ENCODE measurements at regions not wholly inside any gene's neighbourhood (a gene's known extent, or its start where the extent isn't known, plus 50 kb on each side); places are given as distances from the start of the nearest gene placed in this dataset.

GRCh38 chr4:14552119-14552518 lies 450.2 kb upstream of the CPEB2 start:
- H3K36me3 ChIP-seq (ENCODE audit: control insufficient read depth, insufficient read depth, low read length) = no peaks in the 10 kb centered on the region
- no peak overlapping the region for H3K4me3 ChIP-seq (ENCODE audit: low read depth, low read length)
- no peaks in the 10 kb centered on the region for H3K4me1 Mint-ChIP-seq
- no peaks in the 10 kb centered on the region for H3K4me1 ChIP-seq (ENCODE audit: control insufficient read depth, insufficient read depth, low read length, poor library complexity, severe bottlenecking)
- H3K27ac ChIP-seq (ENCODE audit: insufficient read depth, low read length, poor library complexity, severe bottlenecking) = no peak overlapping the region
- ATAC-seq (ENCODE audit: low read depth in 2 of 2) (no peak), DNase-seq (no peak)
- peaks cover 0 to 7% (median 5%) of the 10 kb centered on the region in 7 donors for H3K9me3 Mint-ChIP-seq
- no peak overlapping the region for H3K27ac Mint-ChIP-seq
- no peaks in the 10 kb centered on the region for H3K36me3 Mint-ChIP-seq
- H3K27me3 Mint-ChIP-seq = no peaks in the 10 kb centered on the region
- no peaks in the 10 kb centered on the region for H3K27me3 ChIP-seq (ENCODE audit: control insufficient read depth, insufficient read depth, low read length)
- no peaks in the 10 kb centered on the region for H3K9me3 ChIP-seq (ENCODE audit: control insufficient read depth in 2 of 2, low read length in 2 of 2)
- H3K4me3 Mint-ChIP-seq = no peak overlapping the region

- no peak overlapping the region for H3K27ac ChIP-seq (ENCODE audit: insufficient read depth, low read length, poor library complexity, severe bottlenecking)
- H3K27ac Mint-ChIP-seq = no peak overlapping the region
Measured at GRCh38 chr4:14559646-14560045, 442.6 kb upstream of the CPEB2 start.

GRCh38 chr4:14560577-14560976 lies 441.7 kb upstream of the CPEB2 start:
- no peak overlapping the region for H3K27ac ChIP-seq (ENCODE audit: insufficient read depth, low read length, poor library complexity, severe bottlenecking)
- no peak overlapping the region for H3K4me3 ChIP-seq (ENCODE audit: low read depth, low read length)
- no peaks in the 10 kb centered on the region for H3K4me1 ChIP-seq (ENCODE audit: control insufficient read depth, insufficient read depth, low read length, poor library complexity, severe bottlenecking)
- DNase-seq (no peak), ATAC-seq (ENCODE audit: low read depth in 2 of 2) (no peak)
- H3K27me3 ChIP-seq (ENCODE audit: control insufficient read depth, insufficient read depth, low read length) = no peaks in the 10 kb centered on the region
- peaks cover 4% of the 10 kb centered on the region for H3K27me3 Mint-ChIP-seq
- no peak overlapping the region for H3K4me3 Mint-ChIP-seq
- no peaks in the 10 kb centered on the region for H3K36me3 Mint-ChIP-seq
- H3K4me1 Mint-ChIP-seq = no peaks in the 10 kb centered on the region
- no peaks in the 10 kb centered on the region for H3K9me3 ChIP-seq (ENCODE audit: control insufficient read depth in 2 of 2, low read length in 2 of 2)
- peaks cover 0 to 5% (median 2%) of the 10 kb centered on the region in 7 donors for H3K9me3 Mint-ChIP-seq
- H3K36me3 ChIP-seq (ENCODE audit: control insufficient read depth, insufficient read depth, low read length) = no peaks in the 10 kb centered on the region
- H3K27ac Mint-ChIP-seq = no peak overlapping the region

More at GRCh38 chr4:14559646-14560045, 442.6 kb upstream of the CPEB2 start:
- ATAC-seq (ENCODE audit: low read depth in 2 of 2) (no peak), DNase-seq (no peak)
- no peak overlapping the region for H3K4me3 ChIP-seq (ENCODE audit: low read depth, low read length)
- no peaks in the 10 kb centered on the region for H3K27me3 ChIP-seq (ENCODE audit: control insufficient read depth, insufficient read depth, low read length)
- H3K9me3 ChIP-seq (ENCODE audit: control insufficient read depth in 2 of 2, low read length in 2 of 2) = no peaks in the 10 kb centered on the region
- Mint-ChIP-seq H3K27me3 (peaks cover 4% of the 10 kb centered on the region), H3K4me1 (no peaks in the 10 kb centered on the region), H3K36me3 (no peaks in the 10 kb centered on the region), H3K9me3 (peaks cover 0 to 3% (median 1%) of the 10 kb centered on the region in 7 donors), H3K4me3 (no peak overlapping the region)
- no peaks in the 10 kb centered on the region for H3K36me3 ChIP-seq (ENCODE audit: control insufficient read depth, insufficient read depth, low read length)
- H3K4me1 ChIP-seq (ENCODE audit: control insufficient read depth, insufficient read depth, low read length, poor library complexity, severe bottlenecking) = no peaks in the 10 kb centered on the region

GRCh38 chr4:14562901-14563300 lies 439.4 kb upstream of the CPEB2 start:
- no peaks in the 10 kb centered on the region for H3K36me3 ChIP-seq (ENCODE audit: control insufficient read depth, insufficient read depth, low read length)
- Mint-ChIP-seq H3K36me3 (no peaks in the 10 kb centered on the region), H3K4me1 (no peaks in the 10 kb centered on the region), H3K27me3 (peaks cover 4% of the 10 kb centered on the region), H3K9me3 (peaks cover 0 to 6% (median 3%) of the 10 kb centered on the region in 7 donors), H3K4me3 (no peak overlapping the region), H3K27ac (no peak overlapping the region)
- ATAC-seq (ENCODE audit: low read depth in 2 of 2) (no peak), DNase-seq (no peak)
- no peak overlapping the region for H3K27ac ChIP-seq (ENCODE audit: insufficient read depth, low read length, poor library complexity, severe bottlenecking)
- H3K4me3 ChIP-seq (ENCODE audit: low read depth, low read length) = no peak overlapping the region
- no peaks in the 10 kb centered on the region for H3K4me1 ChIP-seq (ENCODE audit: control insufficient read depth, insufficient read depth, low read length, poor library complexity, severe bottlenecking)
- no peaks in the 10 kb centered on the region for H3K27me3 ChIP-seq (ENCODE audit: control insufficient read depth, insufficient read depth, low read length)
- no peaks in the 10 kb centered on the region for H3K9me3 ChIP-seq (ENCODE audit: control insufficient read depth in 2 of 2, low read length in 2 of 2)

GRCh38 chr4:14564281-14564680 lies 438.0 kb upstream of the CPEB2 start:
- no peak overlapping the region for H3K4me3 Mint-ChIP-seq
- Histone ChIP-seq H3K27me3 (ENCODE audit: control insufficient read depth, insufficient read depth, low read length) (no peaks in the 10 kb centered on the region), H3K36me3 (ENCODE audit: control insufficient read depth, insufficient read depth, low read length) (no peaks in the 10 kb centered on the region), H3K4me3 (ENCODE audit: low read depth, low read length) (no peak overlapping the region), H3K27ac (ENCODE audit: insufficient read depth, low read length, poor library complexity, severe bottlenecking) (no peak overlapping the region), H3K9me3 (ENCODE audit: control insufficient read depth in 2 of 2, low read length in 2 of 2) (no peaks in the 10 kb centered on the region), H3K4me1 (ENCODE audit: control insufficient read depth, insufficient read depth, low read length, poor library complexity, severe bottlenecking) (no peaks in the 10 kb centered on the region)
- H3K9me3 Mint-ChIP-seq = peaks cover 0 to 7% (median 3%) of the 10 kb centered on the region in 7 donors
- no peak for DNase-seq
- H3K36me3 Mint-ChIP-seq = no peaks in the 10 kb centered on the region
- peaks cover 4% of the 10 kb centered on the region for H3K27me3 Mint-ChIP-seq
- H3K27ac Mint-ChIP-seq = no peak overlapping the region
- no peak for ATAC-seq (ENCODE audit: low read depth in 2 of 2)
- H3K4me1 Mint-ChIP-seq = no peaks in the 10 kb centered on the region

GRCh38 chr4:14566518-14566917 lies 435.8 kb upstream of the CPEB2 start:
- no peak overlapping the region for H3K4me3 ChIP-seq (ENCODE audit: low read depth, low read length)
- no peak for ATAC-seq (ENCODE audit: low read depth in 2 of 2)

GRCh38 chr4:14568351-14568750 lies 433.9 kb upstream of the CPEB2 start:
- Mint-ChIP-seq H3K36me3 (no peaks in the 10 kb centered on the region), H3K27me3 (no peaks in the 10 kb centered on the region)
- no peak for DNase-seq

More at GRCh38 chr4:14566518-14566917, 435.8 kb upstream of the CPEB2 start:
- no peak overlapping the region for H3K27ac ChIP-seq (ENCODE audit: insufficient read depth, low read length, poor library complexity, severe bottlenecking)
- H3K27me3 Mint-ChIP-seq = no peaks in the 10 kb centered on the region
- H3K4me1 Mint-ChIP-seq = no peaks in the 10 kb centered on the region
- no peak for DNase-seq
- H3K27ac Mint-ChIP-seq = no peak overlapping the region
- no peaks in the 10 kb centered on the region for H3K36me3 ChIP-seq (ENCODE audit: control insufficient read depth, insufficient read depth, low read length)
- H3K4me3 Mint-ChIP-seq = no peak overlapping the region
- H3K36me3 Mint-ChIP-seq = no peaks in the 10 kb centered on the region
- H3K4me1 ChIP-seq (ENCODE audit: control insufficient read depth, insufficient read depth, low read length, poor library complexity, severe bottlenecking) = no peaks in the 10 kb centered on the region
- H3K9me3 ChIP-seq (ENCODE audit: control insufficient read depth in 2 of 2, low read length in 2 of 2) = no peaks in the 10 kb centered on the region
- peaks cover 0 to 8% (median 3%) of the 10 kb centered on the region in 7 donors for H3K9me3 Mint-ChIP-seq
- H3K27me3 ChIP-seq (ENCODE audit: control insufficient read depth, insufficient read depth, low read length) = no peaks in the 10 kb centered on the region

GRCh38 chr4:14575289-14575688 lies 427.0 kb upstream of the CPEB2 start:
- Histone ChIP-seq H3K9me3 (ENCODE audit: control insufficient read depth in 2 of 2, low read length in 2 of 2) (no peaks in the 10 kb centered on the region), H3K4me1 (ENCODE audit: control insufficient read depth, insufficient read depth, low read length, poor library complexity, severe bottlenecking) (no peaks in the 10 kb centered on the region), H3K4me3 (ENCODE audit: low read depth, low read length) (no peak overlapping the region), H3K27me3 (ENCODE audit: control insufficient read depth, insufficient read depth, low read length) (no peaks in the 10 kb centered on the region), H3K27ac (ENCODE audit: insufficient read depth, low read length, poor library complexity, severe bottlenecking) (no peak overlapping the region), H3K36me3 (ENCODE audit: control insufficient read depth, insufficient read depth, low read length) (no peaks in the 10 kb centered on the region)
- Mint-ChIP-seq H3K9me3 (peaks cover 0 to 3% (median 0%) of the 10 kb centered on the region in 7 donors), H3K4me3 (no peak overlapping the region), H3K4me1 (no peaks in the 10 kb centered on the region), H3K36me3 (no peaks in the 10 kb centered on the region), H3K27ac (no peak overlapping the region), H3K27me3 (no peaks in the 10 kb centered on the region)
- DNase-seq (no peak), ATAC-seq (ENCODE audit: low read depth in 2 of 2) (no peak)

More at GRCh38 chr4:14568351-14568750, 433.9 kb upstream of the CPEB2 start:
- no peak overlapping the region for H3K4me3 Mint-ChIP-seq
- Histone ChIP-seq H3K9me3 (ENCODE audit: control insufficient read depth in 2 of 2, low read length in 2 of 2) (no peaks in the 10 kb centered on the region), H3K4me1 (ENCODE audit: control insufficient read depth, insufficient read depth, low read length, poor library complexity, severe bottlenecking) (no peaks in the 10 kb centered on the region), H3K4me3 (ENCODE audit: low read depth, low read length) (no peak overlapping the region), H3K36me3 (ENCODE audit: control insufficient read depth, insufficient read depth, low read length) (no peaks in the 10 kb centered on the region), H3K27ac (ENCODE audit: insufficient read depth, low read length, poor library complexity, severe bottlenecking) (no peak overlapping the region), H3K27me3 (ENCODE audit: control insufficient read depth, insufficient read depth, low read length) (no peaks in the 10 kb centered on the region)
- peaks cover 0 to 6% (median 3%) of the 10 kb centered on the region in 7 donors for H3K9me3 Mint-ChIP-seq
- H3K27ac Mint-ChIP-seq = no peak overlapping the region
- H3K4me1 Mint-ChIP-seq = no peaks in the 10 kb centered on the region
- ATAC-seq (ENCODE audit: low read depth in 2 of 2) = no peak

Data from CD4-positive, CD25-positive, alpha-beta regulatory T cell (primary cell).